Panc1 (cell line): ENCODE measurements at regions not wholly inside any gene's neighbourhood (a gene's known extent, or its start where the extent isn't known, plus 50 kb on each side); places are given as distances from the start of the nearest gene placed in this dataset.

Experiments
- ATAC-seq: fragments of 200-7000 bp; cut with Tn5 transposase; 2 replicates; pipeline ENCODE4 v1.9.1; 2020; ENCODE audit warnings: mild to moderate bottlenecking, moderate library complexity
- BruUV-seq: library from RNA; stranded (reverse); fragments of 400-500 nt; replicated peaks from 2 replicates; lab custom pipeline; 2021; lab: Mats Ljungman, UMichigan
- CTCF ChIA-PET: fragments of 300-600 bp; sonication (Branson Sonifier 250); formaldehyde crosslinking; loops from one replicate; lab custom pipeline; 2022; ENCODE audit warnings: antibody characterized with exemption; lab: Charles Lee
- POLR2A ChIA-PET: fragments of 300-600 bp; sonication (Branson Sonifier 250); formaldehyde crosslinking; loops from one replicate; lab custom pipeline; 2022; ENCODE audit warnings: antibody characterized with exemption; lab: Charles Lee
- DNase-seq: peaks from one replicate; pipeline ENCODE4 v3.0.0-alpha.2; 2010; ENCODE audit warnings: low read depth, low spot score
- H3K27ac ChIP-seq: 2 replicates; pipeline ENCODE4 v1.5.1; 2011; ENCODE audit warnings: mild to moderate bottlenecking, low read length, inconsistent platforms
- H3K27me3 ChIP-seq: fragments of 200-500 bp; sonication (Bioruptor generic); 2 replicates; pipeline ENCODE4 v1.6.0; 2014; ENCODE audit warnings: low read length, inconsistent platforms; ENCODE audit not compliant: control insufficient read depth, insufficient read depth
- H3K36me3 ChIP-seq: fragments of 200-500 bp; sonication (Bioruptor generic); 2 replicates; pipeline ENCODE4 v1.5.1; 2014; ENCODE audit warnings: inconsistent platforms, mild to moderate bottlenecking, low read length, moderate library complexity; ENCODE audit not compliant: control insufficient read depth, insufficient read depth
- H3K4me1 ChIP-seq: 2 replicates; pipeline ENCODE4 v1.5.1; 2011; ENCODE audit warnings: inconsistent platforms, mild to moderate bottlenecking, low read length, moderate library complexity; ENCODE audit not compliant: control insufficient read depth, insufficient read depth
- H3K4me3 ChIP-seq, 2 experiments: 2 replicates each; pipeline ENCODE4 v1.5.1; 2011 to 2012; ENCODE audit warnings: low read depth in 2 of 2, low read length in 2 of 2, mild to moderate bottlenecking in 2 of 2, inconsistent platforms in 1 of 2, moderate library complexity in 1 of 2
- H3K9me3 ChIP-seq: fragments of 200-500 bp; sonication (Bioruptor generic); 2 replicates; pipeline ENCODE4 v1.5.1; 2014; ENCODE audit warnings: low read depth, mild to moderate bottlenecking, inconsistent platforms, low read length, moderate library complexity; ENCODE audit not compliant: control insufficient read depth, insufficient read depth
- CTCF ChIP-seq: fragments of 450-650 bp; IDR thresholded peaks from 2 replicates; pipeline ENCODE4 v1.5.1; 2017; ENCODE audit warnings: mild to moderate bottlenecking
- POLR2AphosphoS5 ChIP-seq: IDR thresholded peaks from 2 replicates; pipeline ENCODE4 v1.6.1; 2012; ENCODE audit warnings: mild to moderate bottlenecking, low read depth, low read length, moderate library complexity
- REST ChIP-seq, 2 experiments: IDR thresholded peaks; 2 replicates each; pipeline ENCODE4 v1.6.1; 2011 to 2012; ENCODE audit warnings: low read depth in 2 of 2, control low read depth in 1 of 2, low read length in 1 of 2, mild to moderate bottlenecking in 1 of 2, moderate library complexity in 1 of 2; ENCODE audit not compliant: insufficient read depth in 1 of 2
- SIN3A ChIP-seq: IDR thresholded peaks from 2 replicates; pipeline ENCODE4 v1.6.1; 2012; ENCODE audit warnings: low read depth, mild to moderate bottlenecking, low read length, moderate library complexity, borderline replicate concordance; ENCODE audit not compliant: insufficient read depth
- TCF7L2 ChIP-seq: IDR thresholded peaks from 2 replicates; pipeline ENCODE4 v1.6.1; 2011; ENCODE audit warnings: mild to moderate bottlenecking, low read depth, low read length, inconsistent platforms
- in situ Hi-C: cut with HindIII; loops from 2 replicates; pipeline ENCODE4 v1.10.0; 2016; ENCODE audit warnings: low sequenced_read_pairs, low pct_unique_long_range_greater_than_20kb
- intact Hi-C: fragments of 100-400 bp; cut with micrococcal nuclease; formaldehyde crosslinking; loops from one replicate; pipeline ENCODE4 v1.10.0; 2022; ENCODE audit not compliant: unreplicated experiment

- CTCF ChIA-PET, result no interaction called here
- intact Hi-C loops, result no loop called here
- Histone ChIP-seq H3K4me1 (no peaks in the 10 kb centered on the region), H3K27ac (no peak overlapping the region), H3K4me3 (no peak overlapping the region), H3K9me3 (no peaks in the 10 kb centered on the region), H3K27me3 (no peaks in the 10 kb centered on the region; the same call in 1 of the 2 replicates), H3K36me3 (no peaks in the 10 kb centered on the region)
- in situ Hi-C loops, result no loop called here
- BruUV-seq, result no TSS peak
- TF ChIP-seq REST (IDR thresholded peaks at IDR 0.05; ENCODE audit: insufficient read depth in 1 of 2, low read depth in 2 of 2, low read length in 1 of 2) (no peak), TCF7L2 (no peak), CTCF (no peak), SIN3A (no peak), POLR2AphosphoS5 (no peak)
- POLR2A ChIA-PET, result no interaction called here
- ATAC-seq (no peak), DNase-seq (no peak)
Measured at GRCh38 chr1:181989261-181989920, 72.1 kb downstream of the ZNF648 start.

GRCh38 chr1:181987996-181988395 is 73.5 kb downstream of the ZNF648 start:
- in situ Hi-C loops (no loop called here), intact Hi-C loops (no loop called here)
- ATAC-seq (no peak), DNase-seq (no peak)
- Histone ChIP-seq H3K27me3 (no peaks in the 10 kb centered on the region; the same call in 1 of the 2 replicates), H3K4me1 (no peaks in the 10 kb centered on the region), H3K36me3 (no peaks in the 10 kb centered on the region), H3K27ac (no peak overlapping the region), H3K4me3 (no peak overlapping the region), H3K9me3 (no peaks in the 10 kb centered on the region)
- BruUV-seq, result no TSS peak
- POLR2A ChIA-PET, result no interaction called here
- TF ChIP-seq REST (IDR thresholded peaks at IDR 0.05; ENCODE audit: insufficient read depth in 1 of 2, low read depth in 2 of 2, low read length in 1 of 2), result no peak
- no peak for TF ChIP-seq CTCF
- no peak for TF ChIP-seq TCF7L2
- CTCF ChIA-PET, result no interaction called here
